ENCODE measurements at regions not wholly inside any gene's neighbourhood (a gene's known extent, or its start where the extent isn't known, plus 50 kb on each side); places are given as distances from the start of the nearest gene placed in this dataset.

DNA sequence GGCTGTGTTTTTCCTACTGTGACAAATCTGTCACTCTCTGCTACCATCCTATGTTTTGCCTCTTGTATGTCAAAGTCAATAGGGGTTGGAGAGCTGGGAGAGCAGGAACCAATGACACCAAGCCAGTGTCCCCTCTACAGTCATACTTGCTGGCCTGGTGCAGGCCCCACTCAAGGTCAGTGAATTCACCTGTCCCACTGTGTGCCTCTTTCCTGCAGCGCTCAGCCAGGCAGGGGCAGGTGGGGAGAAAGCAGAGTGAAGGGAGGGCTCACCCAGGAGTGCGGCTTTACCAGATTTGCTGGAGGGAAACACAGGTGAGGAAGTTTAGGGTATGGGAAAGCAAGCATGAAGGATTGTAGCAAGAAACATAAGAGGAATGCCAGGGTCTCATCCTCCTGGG, 114.5 kb downstream of the GYPC start:
- TF ChIP-seq, protein P1, sequence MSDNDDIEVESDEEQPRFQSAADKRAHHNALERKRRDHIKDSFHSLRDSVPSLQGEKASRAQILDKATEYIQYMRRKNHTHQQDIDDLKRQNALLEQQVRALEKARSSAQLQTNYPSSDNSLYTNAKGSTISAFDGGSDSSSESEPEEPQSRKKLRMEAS (IDR thresholded peaks at IDR 0.05; ENCODE audit: low read depth, low read length), result no peak
- TF ChIP-seq MYC (IDR thresholded peaks at IDR 0.05; ENCODE audit: low read depth, low read length) (no peak), POLR2A (IDR thresholded peaks at IDR 0.05; ENCODE audit: extremely low read depth, insufficient read length) (no peak), CTCF (IDR thresholded peaks at IDR 0.05; ENCODE audit: low read depth, low read length) (no peak)
- H3K4me3 ChIP-seq (ENCODE audit: low read depth, low read length), result no peak overlapping the region
- no peak for DNase-seq (ENCODE audit: low read depth)

GRCh38 chr2:126771094-126771493, 115.1 kb downstream of the GYPC start:
- TF ChIP-seq CTCF (IDR thresholded peaks at IDR 0.05; ENCODE audit: low read depth, low read length) (no peak), POLR2A (IDR thresholded peaks at IDR 0.05; ENCODE audit: extremely low read depth, insufficient read length) (no peak), MYC (IDR thresholded peaks at IDR 0.05; ENCODE audit: low read depth, low read length) (no peak)
- TF ChIP-seq, protein P1 (IDR thresholded peaks at IDR 0.05; ENCODE audit: low read depth, low read length), result no peak
- no peak for DNase-seq (ENCODE audit: low read depth)
- H3K4me3 ChIP-seq (ENCODE audit: low read depth, low read length), result no peak overlapping the region

- DNase-seq (ENCODE audit: low read depth), result no peak
- no peak overlapping the region for H3K4me3 ChIP-seq (ENCODE audit: low read depth, low read length)
- TF ChIP-seq MYC (IDR thresholded peaks at IDR 0.05; ENCODE audit: low read depth, low read length) (no peak), CTCF (IDR thresholded peaks at IDR 0.05; ENCODE audit: low read depth, low read length) (no peak), POLR2A (IDR thresholded peaks at IDR 0.05; ENCODE audit: extremely low read depth, insufficient read length) (no peak)
- TF ChIP-seq, protein P1 (IDR thresholded peaks at IDR 0.05; ENCODE audit: low read depth, low read length), result no peak
Observed at GRCh38 chr2:126771501-126772195, 115.7 kb downstream of the GYPC start.

GRCh38 chr2:126774290-126774689, 118.3 kb downstream of the GYPC start:
- DNase-seq (ENCODE audit: low read depth), result no peak
- TF ChIP-seq, protein P1 (IDR thresholded peaks at IDR 0.05; ENCODE audit: low read depth, low read length), result no peak
- TF ChIP-seq MYC (IDR thresholded peaks at IDR 0.05; ENCODE audit: low read depth, low read length) (no peak), CTCF (IDR thresholded peaks at IDR 0.05; ENCODE audit: low read depth, low read length) (no peak), POLR2A (IDR thresholded peaks at IDR 0.05; ENCODE audit: extremely low read depth, insufficient read length) (no peak)
- H3K4me3 ChIP-seq (ENCODE audit: low read depth, low read length), result no peak overlapping the region

DNA sequence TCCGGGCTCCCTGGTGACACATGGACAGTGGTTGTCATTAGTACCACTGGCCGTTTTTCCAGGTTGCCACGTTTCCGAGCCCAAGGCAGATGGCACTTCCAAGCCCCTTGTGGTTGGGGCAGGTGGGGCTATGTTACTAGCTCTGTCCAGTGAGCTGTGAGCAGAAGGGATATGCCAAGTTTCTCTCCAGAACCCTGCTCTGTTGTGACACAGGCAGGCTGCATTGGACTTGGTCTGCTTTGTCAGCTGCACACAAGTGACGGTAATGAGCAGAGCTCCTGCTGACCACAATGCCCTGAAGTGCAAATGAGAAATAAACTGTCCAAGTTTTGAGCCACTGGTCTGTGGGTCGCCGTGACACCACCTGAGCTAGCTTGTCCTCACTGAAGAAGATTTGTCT, 118.8 kb downstream of the GYPC start:
- no peak overlapping the region for H3K4me3 ChIP-seq (ENCODE audit: low read depth, low read length)
- DNase-seq (ENCODE audit: low read depth), result no peak
- no peak for TF ChIP-seq MYC (IDR thresholded peaks at IDR 0.05; ENCODE audit: low read depth, low read length)
- no peak for TF ChIP-seq POLR2A (IDR thresholded peaks at IDR 0.05; ENCODE audit: extremely low read depth, insufficient read length)
- TF ChIP-seq, protein P1 (IDR thresholded peaks at IDR 0.05; ENCODE audit: low read depth, low read length), result no peak
- no peak for TF ChIP-seq CTCF (IDR thresholded peaks at IDR 0.05; ENCODE audit: low read depth, low read length)
